Smooth muscle cell (in vitro differentiated cells): ENCODE measurements at regions not wholly inside any gene's neighbourhood (a gene's known extent, or its start where the extent isn't known, plus 50 kb on each side); places are given as distances from the start of the nearest gene placed in this dataset.

Experiments
- DNase-seq: peaks from one replicate; lab custom pipeline; 2025; ENCODE audit not compliant: unreplicated experiment; lab: John Stamatoyannopoulos, UW
- H2AFZ ChIP-seq: fragments of 200-600 bp; sonication (generic); 2 replicates; pipeline ENCODE4 v1.6.0; 2016; ENCODE audit warnings: antibody characterized with exemption, low read depth, mild to moderate bottlenecking
- H3F3A ChIP-seq: fragments of 200-600 bp; sonication (generic); 2 replicates; pipeline ENCODE4 v1.6.0; 2017; ENCODE audit warnings: antibody characterized with exemption, low read depth
- H3K27ac ChIP-seq: fragments of 200-600 bp; sonication (generic); 2 replicates; pipeline ENCODE4 v1.5.1; 2016; ENCODE audit warnings: low read depth, mild to moderate bottlenecking
- H3K27me3 ChIP-seq: fragments of 200-600 bp; sonication (generic); 2 replicates; pipeline ENCODE4 v1.6.1; 2016; ENCODE audit warnings: low read depth, mild to moderate bottlenecking
- H3K36me3 ChIP-seq: fragments of 200-600 bp; sonication (generic); 2 replicates; pipeline ENCODE4 v1.5.1; 2016; ENCODE audit warnings: low read depth
- H3K4me1 ChIP-seq: fragments of 200-600 bp; sonication (generic); 2 replicates; pipeline ENCODE4 v1.5.1; 2016; ENCODE audit warnings: low read depth
- H3K4me2 ChIP-seq: fragments of 200-600 bp; sonication (generic); 2 replicates; pipeline ENCODE4 v1.6.0; 2016; ENCODE audit warnings: mild to moderate bottlenecking
- H3K4me3 ChIP-seq: fragments of 200-600 bp; sonication (generic); 2 replicates; pipeline ENCODE4 v1.5.1; 2016; ENCODE audit warnings: mild to moderate bottlenecking
- H3K79me2 ChIP-seq: fragments of 200-600 bp; sonication (generic); 2 replicates; pipeline ENCODE4 v1.6.0; 2016; ENCODE audit warnings: low read depth, mild to moderate bottlenecking
- H3K9ac ChIP-seq: fragments of 200-600 bp; sonication (generic); 2 replicates; pipeline ENCODE4 v1.6.0; 2016; ENCODE audit warnings: low read depth
- H3K9me3 ChIP-seq: fragments of 200-600 bp; sonication (generic); replicated peaks from 2 replicates; pipeline ENCODE4 v1.5.1; 2016; ENCODE audit warnings: low read depth
- H4K20me1 ChIP-seq: fragments of 200-600 bp; sonication (generic); 2 replicates; pipeline ENCODE4 v1.6.0; 2016; ENCODE audit warnings: low read depth
- WGBS: methylation state at CpG from one replicate; pipeline ENCODE4 v1.1.7; 2016; ENCODE audit warnings: low lambda C conversion rate; 5-methylcytosine and 5-hydroxymethylcytosine counted together
- TF ChIP-seq, protein P1 (sequence below): fragments of 200-600 bp; sonication (generic); IDR thresholded peaks from 2 replicates; pipeline ENCODE4 v1.5.1; 2017; ENCODE audit warnings: borderline replicate concordance, mild to moderate bottlenecking, antibody characterized with exemption; ENCODE audit not compliant: insufficient read depth, poor library complexity, severe bottlenecking

GRCh38 chr9:96048956-96049831, 173.7 kb downstream of the ERCC6L2 start:
- Histone ChIP-seq H3K36me3 (no peaks in the 10 kb centered on the region), H3K4me3 (no peak overlapping the region), H3K27me3 (no peaks in the 10 kb centered on the region), H3K27ac (no peak overlapping the region), H2AFZ (no peak overlapping the region), H3K9ac (peak overlapping the region; percentile 32), H3K79me2 (no peaks in the 10 kb centered on the region), H3K4me1 (peaks cover 22% of the 10 kb centered on the region), H3K9me3 (no peaks in the 10 kb centered on the region), H3F3A (no peaks in the 10 kb centered on the region), H3K4me2 (peak overlapping the region; percentile 73), H4K20me1 (no peaks in the 10 kb centered on the region)
- WGBS = 76% methylated on average over 39 of the region's 39 CpGs
- TF ChIP-seq, protein P1, sequence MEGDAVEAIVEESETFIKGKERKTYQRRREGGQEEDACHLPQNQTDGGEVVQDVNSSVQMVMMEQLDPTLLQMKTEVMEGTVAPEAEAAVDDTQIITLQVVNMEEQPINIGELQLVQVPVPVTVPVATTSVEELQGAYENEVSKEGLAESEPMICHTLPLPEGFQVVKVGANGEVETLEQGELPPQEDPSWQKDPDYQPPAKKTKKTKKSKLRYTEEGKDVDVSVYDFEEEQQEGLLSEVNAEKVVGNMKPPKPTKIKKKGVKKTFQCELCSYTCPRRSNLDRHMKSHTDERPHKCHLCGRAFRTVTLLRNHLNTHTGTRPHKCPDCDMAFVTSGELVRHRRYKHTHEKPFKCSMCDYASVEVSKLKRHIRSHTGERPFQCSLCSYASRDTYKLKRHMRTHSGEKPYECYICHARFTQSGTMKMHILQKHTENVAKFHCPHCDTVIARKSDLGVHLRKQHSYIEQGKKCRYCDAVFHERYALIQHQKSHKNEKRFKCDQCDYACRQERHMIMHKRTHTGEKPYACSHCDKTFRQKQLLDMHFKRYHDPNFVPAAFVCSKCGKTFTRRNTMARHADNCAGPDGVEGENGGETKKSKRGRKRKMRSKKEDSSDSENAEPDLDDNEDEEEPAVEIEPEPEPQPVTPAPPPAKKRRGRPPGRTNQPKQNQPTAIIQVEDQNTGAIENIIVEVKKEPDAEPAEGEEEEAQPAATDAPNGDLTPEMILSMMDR = no peak
- no peak for DNase-seq

DNA sequence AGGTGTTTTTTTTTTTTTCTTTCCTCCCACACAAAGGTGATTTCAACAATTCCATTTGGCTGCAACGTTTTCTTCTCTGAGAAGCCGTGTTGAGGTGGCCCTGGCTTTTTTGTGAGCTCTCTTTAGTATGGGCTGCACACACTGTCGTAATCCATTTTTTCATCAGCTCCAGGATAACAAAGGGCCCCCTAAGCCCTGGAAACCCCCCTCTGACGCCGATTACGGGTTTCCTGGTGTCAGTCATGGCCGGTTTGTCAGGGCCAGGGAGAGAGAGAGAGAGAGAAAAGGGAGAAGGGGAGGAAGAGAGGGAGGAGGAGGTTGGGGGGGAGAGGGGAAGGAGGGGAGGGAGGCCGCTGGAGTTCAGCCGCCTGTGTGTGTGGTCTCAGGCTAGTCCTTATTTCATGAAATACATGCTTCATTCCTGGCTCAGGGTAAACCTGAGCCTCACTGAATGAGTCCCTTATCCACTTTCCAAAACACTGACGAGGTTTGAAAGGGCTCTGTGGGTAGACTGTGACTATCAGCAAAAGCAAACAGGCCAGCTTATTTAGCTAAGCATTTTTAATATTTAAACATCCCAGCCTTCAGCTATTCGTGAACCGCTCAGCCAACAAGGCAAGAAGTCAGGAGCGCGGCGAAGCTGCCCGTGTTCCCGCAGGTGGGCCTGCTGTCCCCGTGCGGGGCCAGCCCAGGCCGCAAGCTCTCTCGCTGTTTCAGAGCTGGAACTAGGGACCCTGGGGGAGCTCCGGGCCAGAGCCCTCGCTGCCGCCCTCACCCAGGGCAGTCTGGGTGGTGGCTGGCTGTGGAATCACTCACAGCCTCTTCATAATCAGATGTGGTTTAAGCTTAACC, 172.8 kb downstream of the ERCC6L2 start:
- Histone ChIP-seq H4K20me1 (no peaks in the 10 kb centered on the region), H3K27ac (no peak overlapping the region), H3K27me3 (no peaks in the 10 kb centered on the region), H3K4me2 (peak overlapping the region; percentile 73), H3K36me3 (no peaks in the 10 kb centered on the region), H3F3A (no peaks in the 10 kb centered on the region), H3K4me1 (peaks cover 22% of the 10 kb centered on the region), H2AFZ (peak overlapping the region; percentile 28), H3K4me3 (no peak overlapping the region), H3K9me3 (no peaks in the 10 kb centered on the region), H3K9ac (peak overlapping the region; percentile 32), H3K79me2 (no peaks in the 10 kb centered on the region)
- WGBS = 48% methylated on average over 24 of the region's 24 CpGs
- TF ChIP-seq, protein P1 = no peak
- no peak for DNase-seq

DNA sequence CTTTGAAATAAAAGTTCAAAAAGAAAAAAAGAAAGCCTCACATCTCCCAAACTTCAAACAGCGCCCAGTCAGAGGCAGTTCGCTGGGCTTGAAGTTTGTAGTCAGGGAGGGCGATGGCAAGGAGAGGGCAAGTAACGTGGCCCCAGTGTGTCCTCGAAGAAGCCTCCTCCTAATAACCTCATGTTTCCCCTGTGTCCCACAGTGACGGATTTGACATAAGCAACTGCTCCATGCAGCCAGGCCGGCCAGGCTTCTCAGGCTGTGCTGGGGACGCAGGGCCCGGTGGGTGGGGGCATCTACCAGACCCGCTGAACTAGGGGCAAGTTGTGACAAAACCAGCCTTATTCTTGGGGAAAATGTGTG, 172.2 kb downstream of the ERCC6L2 start:
- H3K9me3 ChIP-seq = no peaks in the 10 kb centered on the region
- H3K27ac ChIP-seq = no peak overlapping the region
- H3K4me1 ChIP-seq = peaks cover 22% of the 10 kb centered on the region
- H3K79me2 ChIP-seq = no peaks in the 10 kb centered on the region
- no peak for DNase-seq
- H4K20me1 ChIP-seq = no peaks in the 10 kb centered on the region
- 75% methylated on average over 10 of the region's 10 CpGs for WGBS
- no peaks in the 10 kb centered on the region for H3K36me3 ChIP-seq
- H3K4me3 ChIP-seq = no peak overlapping the region
- no peaks in the 10 kb centered on the region for H3K27me3 ChIP-seq
- no peaks in the 10 kb centered on the region for H3F3A ChIP-seq
- TF ChIP-seq, protein P1 = no peak
- no peak overlapping the region for H2AFZ ChIP-seq
- H3K4me2 ChIP-seq = peak overlapping the region; percentile 73
- H3K9ac ChIP-seq = no peak overlapping the region
